Retina (tissue), 1 donor: ENCODE measurements at regions not wholly inside any gene's neighbourhood (a gene's known extent, or its start where the extent isn't known, plus 50 kb on each side); places are given as distances from the start of the nearest gene placed in this dataset.
"Not testable (repeated sequence)": the region's sequence is repeated elsewhere in the genome, so short reads cannot be mapped to it uniquely, and the experiment has no call there.

ENCODE experiments used
- DNase-seq: peaks from one replicate; pipeline ENCODE4 v3.0.0-alpha.2; 2016

GRCh38 chrX:131831185-131831520 is 191.9 kb upstream of the STK26 start:
- DNase-seq = no peak

GRCh38 chrX:131836161-131836560 is 186.9 kb upstream of the STK26 start:
- DNase-seq = no peak

- no peak for DNase-seq
Observed at GRCh38 chrX:131837325-131837724, 185.8 kb upstream of the STK26 start.

- no peak for DNase-seq
Observed at GRCh38 chrX:131840799-131841495, 182.2 kb upstream of the STK26 start.

GRCh38 chrX:131841496-131842437 is 181.3 kb upstream of the STK26 start:
- DNase-seq = peak; percentile 69

GRCh38 chrX:131843987-131844386 is 179.1 kb upstream of the STK26 start:
- DNase-seq = no peak

GRCh38 chrX:131845201-131845600 is 177.9 kb upstream of the STK26 start:
- DNase-seq = no peak

GRCh38 chrX:131845771-131846170 is 177.3 kb upstream of the STK26 start:
- DNase-seq = no peak

GRCh38 chrX:131850964-131851363 is 172.1 kb upstream of the STK26 start:
- DNase-seq = not testable (repeated sequence)

- no peak for DNase-seq
Observed at GRCh38 chrX:131853440-131853839, 169.7 kb upstream of the STK26 start.

GRCh38 chrX:131854581-131854980 is 168.5 kb upstream of the STK26 start:
- DNase-seq = no peak

- no peak for DNase-seq
Observed at GRCh38 chrX:131861088-131861787, 161.9 kb upstream of the STK26 start.

GRCh38 chrX:131862321-131862720 is 160.8 kb upstream of the STK26 start:
- DNase-seq = no peak

GRCh38 chrX:131869182-131869581 is 153.9 kb upstream of the STK26 start:
- DNase-seq = no peak

GRCh38 chrX:131874300-131874699 is 148.8 kb upstream of the STK26 start:
- DNase-seq = no peak

GRCh38 chrX:131875827-131876226 is 147.3 kb upstream of the STK26 start:
- not testable (repeated sequence) for DNase-seq

- no peak for DNase-seq
Observed at GRCh38 chrX:131881194-131881593, 141.9 kb upstream of the STK26 start.

GRCh38 chrX:131885042-131885441 is 138.1 kb upstream of the STK26 start:
- DNase-seq = not testable (repeated sequence)

GRCh38 chrX:131893857-131894256 is 129.2 kb upstream of the STK26 start:
- not testable (repeated sequence) for DNase-seq

GRCh38 chrX:131894995-131895394 is 128.1 kb upstream of the STK26 start:
- DNase-seq = no peak

GRCh38 chrX:131895807-131896206 is 127.3 kb upstream of the STK26 start:
- no peak for DNase-seq

GRCh38 chrX:131901546-131901945 is 121.6 kb upstream of the STK26 start:
- no peak for DNase-seq

- DNase-seq = no peak
Observed at GRCh38 chrX:131907488-131908314, 115.4 kb upstream of the STK26 start.
